ENCODE measurements at regions not wholly inside any gene's neighbourhood (a gene's known extent, or its start where the extent isn't known, plus 50 kb on each side); places are given as distances from the start of the nearest gene placed in this dataset.
"Not testable (repeated sequence)": the region's sequence is repeated elsewhere in the genome, so short reads cannot be mapped to it uniquely, and the experiment has no call there.

- TF ChIP-seq CTCF, POLR2A (IDR thresholded peaks at IDR 0.05): not testable (repeated sequence)
Measured at GRCh38 chr5:124970381-124970780, 223.9 kb upstream of the ZNF608 start.
